Vagina (tissue), 2 donors: ENCODE measurements at regions not wholly inside any gene's neighbourhood (a gene's known extent, or its start where the extent isn't known, plus 50 kb on each side); places are given as distances from the start of the nearest gene placed in this dataset.

Experiments
- DNase-seq, 2 donors: peaks; one replicate each; pipeline ENCODE4 v3.0.0-alpha.2; 2017; ENCODE audit errors: extremely low spot score in 2 of 2
- H3K27ac ChIP-seq: fragments of 200-600 bp; sonication (generic); one replicate; pipeline ENCODE4 v1.5.1; 2019
- H3K27me3 ChIP-seq: fragments of 200-600 bp; sonication (generic); one replicate; pipeline ENCODE4 v1.5.1; 2019
- H3K36me3 ChIP-seq, 2 donors: fragments of 200-600 bp; sonication (generic); one replicate each; pipeline ENCODE4 v1.5.1; 2017 to 2019
- H3K4me1 ChIP-seq: fragments of 200-600 bp; sonication (generic); one replicate; pipeline ENCODE4 v1.5.1; 2019
- H3K4me3 ChIP-seq, 2 donors: fragments of 200-600 bp; sonication (generic); 1 replicate in 1 of 2; 2 replicates in 1 of 2; pipeline ENCODE4 v1.5.1; 2016 to 2019
- H3K9me3 ChIP-seq: fragments of 200-600 bp; sonication (generic); one replicate; pipeline ENCODE4 v1.5.1; 2019
- POLR2A ChIP-seq, 2 donors: fragments of 450-650 bp; IDR thresholded peaks; one replicate each; pipeline ENCODE4 v1.6.1; 2017; ENCODE audit warnings: antibody characterized with exemption in 2 of 2, mild to moderate bottlenecking in 2 of 2, moderate library complexity in 2 of 2
- POLR2AphosphoS5 ChIP-seq, 2 donors: sonication (generic); formaldehyde crosslinking; IDR thresholded peaks; one replicate each; pipeline ENCODE4 v1.9.0; 2017; ENCODE audit warnings: antibody characterized with exemption in 2 of 2, mild to moderate bottlenecking in 2 of 2, low read depth in 1 of 2; ENCODE audit not compliant: insufficient read depth in 1 of 2
- intact Hi-C: fragments of 100-400 bp; cut with DNase I; formaldehyde crosslinking; loops from one replicate; pipeline ENCODE4 v1.15.1; 2023
- TF ChIP-seq, protein P1 (sequence below), 3 experiments: fragments of 450-650 bp in 2 of 3; fragments of 200-600 bp in 1 of 3; sonication (generic) in 1 of 3; IDR thresholded peaks; one replicate each; pipeline ENCODE4 v1.5.1; 2017 to 2019; ENCODE audit warnings: antibody characterized with exemption in 3 of 3, mild to moderate bottlenecking in 2 of 3, moderate library complexity in 2 of 3

DNA sequence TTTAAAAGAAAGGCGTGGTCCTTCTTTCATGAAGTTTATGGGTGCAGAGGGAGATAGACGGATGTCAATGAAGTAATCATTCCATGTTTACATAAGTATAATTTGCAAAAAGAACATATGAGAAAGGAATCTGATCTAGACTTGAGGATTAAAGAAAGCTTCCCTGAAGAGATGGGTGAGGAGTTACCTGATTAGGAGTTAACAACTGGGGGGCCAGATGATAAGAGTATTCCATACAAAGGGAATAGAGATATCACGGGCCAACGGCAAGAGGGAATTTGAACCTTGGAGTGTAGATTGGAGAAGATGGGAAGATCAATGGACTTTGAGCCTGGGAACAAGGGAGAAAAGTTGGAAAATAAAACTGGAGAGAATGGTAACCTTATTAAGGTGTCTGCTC is 1959.9 kb upstream of the WWC1 start:
- intact Hi-C loops = no loop called here
- DNase-seq = no peak
- TF ChIP-seq, protein P1, sequence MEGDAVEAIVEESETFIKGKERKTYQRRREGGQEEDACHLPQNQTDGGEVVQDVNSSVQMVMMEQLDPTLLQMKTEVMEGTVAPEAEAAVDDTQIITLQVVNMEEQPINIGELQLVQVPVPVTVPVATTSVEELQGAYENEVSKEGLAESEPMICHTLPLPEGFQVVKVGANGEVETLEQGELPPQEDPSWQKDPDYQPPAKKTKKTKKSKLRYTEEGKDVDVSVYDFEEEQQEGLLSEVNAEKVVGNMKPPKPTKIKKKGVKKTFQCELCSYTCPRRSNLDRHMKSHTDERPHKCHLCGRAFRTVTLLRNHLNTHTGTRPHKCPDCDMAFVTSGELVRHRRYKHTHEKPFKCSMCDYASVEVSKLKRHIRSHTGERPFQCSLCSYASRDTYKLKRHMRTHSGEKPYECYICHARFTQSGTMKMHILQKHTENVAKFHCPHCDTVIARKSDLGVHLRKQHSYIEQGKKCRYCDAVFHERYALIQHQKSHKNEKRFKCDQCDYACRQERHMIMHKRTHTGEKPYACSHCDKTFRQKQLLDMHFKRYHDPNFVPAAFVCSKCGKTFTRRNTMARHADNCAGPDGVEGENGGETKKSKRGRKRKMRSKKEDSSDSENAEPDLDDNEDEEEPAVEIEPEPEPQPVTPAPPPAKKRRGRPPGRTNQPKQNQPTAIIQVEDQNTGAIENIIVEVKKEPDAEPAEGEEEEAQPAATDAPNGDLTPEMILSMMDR (IDR thresholded peaks at IDR 0.05) = no peak
- TF ChIP-seq POLR2AphosphoS5 (IDR thresholded peaks at IDR 0.05; ENCODE audit: insufficient read depth in 1 of 2, low read depth in 1 of 2) = no peak
- Histone ChIP-seq H3K9me3 (no peaks in the 10 kb centered on the region), H3K27ac (no peak overlapping the region), H3K4me3 (no peak overlapping the region), H3K4me1 (no peaks in the 10 kb centered on the region), H3K27me3 (no peaks in the 10 kb centered on the region), H3K36me3 (no peaks in the 10 kb centered on the region)

DNA sequence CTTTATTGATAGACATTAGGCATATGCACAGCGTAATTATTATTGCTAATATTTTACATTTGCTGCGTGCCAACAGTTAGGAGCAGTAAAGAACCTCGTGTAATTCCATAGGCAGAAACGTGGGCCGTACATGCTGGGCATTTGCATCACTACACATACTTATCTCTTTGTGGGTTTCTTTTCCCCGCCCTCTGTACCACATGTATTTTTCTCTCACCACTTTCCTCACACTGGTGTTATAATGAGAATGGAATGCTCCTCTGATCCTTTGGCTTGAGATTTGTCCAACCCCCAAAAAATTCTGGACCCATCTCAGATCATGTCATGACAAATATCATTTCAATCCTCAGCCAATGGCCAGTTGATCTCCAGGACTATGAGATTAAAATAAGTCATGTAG is 1952.6 kb upstream of the WWC1 start:
- Histone ChIP-seq H3K36me3 (no peaks in the 10 kb centered on the region), H3K4me1 (no peaks in the 10 kb centered on the region), H3K9me3 (no peaks in the 10 kb centered on the region), H3K4me3 (no peak overlapping the region), H3K27me3 (no peaks in the 10 kb centered on the region), H3K27ac (no peak overlapping the region)
- intact Hi-C loops = no loop called here
- DNase-seq = no peak
- no peak for TF ChIP-seq POLR2AphosphoS5 (IDR thresholded peaks at IDR 0.05; ENCODE audit: insufficient read depth in 1 of 2, low read depth in 1 of 2)
- TF ChIP-seq, protein P1 (IDR thresholded peaks at IDR 0.05) = no peak

GRCh38 chr5:166340039-166340438 is 1951.4 kb upstream of the WWC1 start:
- Histone ChIP-seq H3K9me3 (no peaks in the 10 kb centered on the region), H3K27ac (no peak overlapping the region), H3K4me1 (no peaks in the 10 kb centered on the region), H3K27me3 (no peaks in the 10 kb centered on the region), H3K4me3 (no peak overlapping the region), H3K36me3 (no peaks in the 10 kb centered on the region)
- no peak for DNase-seq
- no peak for TF ChIP-seq POLR2AphosphoS5 (IDR thresholded peaks at IDR 0.05; ENCODE audit: insufficient read depth in 1 of 2, low read depth in 1 of 2)
- TF ChIP-seq POLR2A (IDR thresholded peaks at IDR 0.05) = no peak
- TF ChIP-seq, protein P1 (IDR thresholded peaks at IDR 0.05) = no peak
- intact Hi-C loops = no loop called here

- no peak for DNase-seq
- H3K9me3 ChIP-seq = no peaks in the 10 kb centered on the region
- no peaks in the 10 kb centered on the region for H3K27me3 ChIP-seq
- no peak overlapping the region for H3K27ac ChIP-seq
- no peak overlapping the region for H3K4me3 ChIP-seq
- H3K4me1 ChIP-seq = no peaks in the 10 kb centered on the region
- no peaks in the 10 kb centered on the region for H3K36me3 ChIP-seq
- intact Hi-C loops = no loop called here
- TF ChIP-seq POLR2AphosphoS5 (IDR thresholded peaks at IDR 0.05; ENCODE audit: insufficient read depth in 1 of 2, low read depth in 1 of 2) (no peak), POLR2A (IDR thresholded peaks at IDR 0.05) (no peak)
- TF ChIP-seq, protein P1 (IDR thresholded peaks at IDR 0.05) = no peak
Measured at GRCh38 chr5:166341740-166342337, 1949.6 kb upstream of the WWC1 start.

GRCh38 chr5:166342402-166342801 is 1949.0 kb upstream of the WWC1 start:
- Histone ChIP-seq H3K27me3 (no peaks in the 10 kb centered on the region), H3K4me1 (no peaks in the 10 kb centered on the region), H3K27ac (no peak overlapping the region), H3K4me3 (no peak overlapping the region), H3K36me3 (no peaks in the 10 kb centered on the region), H3K9me3 (no peaks in the 10 kb centered on the region)
- intact Hi-C loops = no loop called here
- TF ChIP-seq POLR2AphosphoS5 (IDR thresholded peaks at IDR 0.05; ENCODE audit: insufficient read depth in 1 of 2, low read depth in 1 of 2) = no peak
- no peak for TF ChIP-seq POLR2A (IDR thresholded peaks at IDR 0.05)
- TF ChIP-seq, protein P1 (IDR thresholded peaks at IDR 0.05) = no peak
- no peak for DNase-seq
